NCI-H1930 (cell line): ENCODE measurements at regions not wholly inside any gene's neighbourhood (a gene's known extent, or its start where the extent isn't known, plus 50 kb on each side); places are given as distances from the start of the nearest gene placed in this dataset.
"Not testable (repeated sequence)": the region's sequence is repeated elsewhere in the genome, so short reads cannot be mapped to it uniquely, and the experiment has no call there.

ENCODE experiments used
- DNase-seq, 2 experiments: peaks; one replicate each; lab custom pipeline; 2025; lab: John Stamatoyannopoulos, UW

GRCh38 chr6:71007298-71007697 lies 50.4 kb upstream of the B3GAT2 start:
- DNase-seq = not testable (repeated sequence)

GRCh38 chr6:71011871-71012371 lies 55.1 kb upstream of the B3GAT2 start:
- no peak for DNase-seq

DNA sequence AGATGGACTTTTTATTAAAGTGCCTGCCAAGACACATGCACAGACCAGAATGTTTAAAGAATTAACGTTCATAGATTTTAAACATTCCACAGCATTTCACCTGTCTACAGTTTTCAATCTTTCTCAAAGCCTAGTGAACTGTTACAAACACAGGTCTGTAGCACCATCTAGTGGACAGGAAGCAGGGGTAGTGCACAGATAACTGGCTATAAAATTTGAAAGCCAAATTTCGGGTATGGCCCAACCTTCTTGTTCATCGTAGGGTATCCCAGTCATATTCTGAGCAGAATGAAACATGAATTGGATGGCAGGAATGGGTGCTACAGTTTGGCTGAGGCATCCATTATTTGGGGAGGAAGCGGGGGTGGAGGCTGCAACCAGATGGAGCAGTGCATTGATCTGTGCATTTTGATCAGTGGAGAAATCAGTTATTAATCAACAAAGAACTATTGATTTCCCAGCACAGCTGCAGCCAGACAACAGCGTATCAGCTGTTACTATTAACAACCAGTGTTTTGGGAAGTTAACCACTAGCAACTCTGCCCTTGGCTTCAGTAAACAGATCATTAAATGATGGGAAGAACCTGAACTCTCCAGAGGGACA lies 56.1 kb upstream of the B3GAT2 start:
- DNase-seq = peak; percentile 27 to 62

- no peak for DNase-seq
Observed at GRCh38 chr6:71015392-71015791, 58.5 kb upstream of the B3GAT2 start.

- no peak for DNase-seq
Observed at GRCh38 chr6:71028236-71028876, 71.5 kb upstream of the B3GAT2 start.

DNA sequence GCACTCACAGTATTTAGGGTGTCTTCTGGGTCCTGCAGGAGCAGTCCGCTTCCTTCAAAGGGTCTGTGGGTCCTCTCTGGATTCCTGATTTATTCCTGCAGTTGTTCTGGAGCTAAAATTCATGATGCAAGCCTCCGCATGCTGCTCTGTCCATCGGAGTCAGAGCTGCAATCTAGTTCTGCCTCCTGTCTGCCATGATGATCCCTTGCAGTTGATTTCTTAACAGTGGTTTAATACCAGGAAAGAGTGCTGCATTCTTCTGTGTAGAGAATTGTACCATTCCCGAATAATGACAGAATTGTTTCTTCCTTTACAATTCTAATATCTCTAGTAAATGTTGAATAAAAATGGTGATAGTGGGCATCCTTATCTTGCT lies 72.0 kb upstream of the B3GAT2 start:
- no peak for DNase-seq

GRCh38 chr6:71029555-71029954 lies 72.7 kb upstream of the B3GAT2 start:
- no peak for DNase-seq

DNA sequence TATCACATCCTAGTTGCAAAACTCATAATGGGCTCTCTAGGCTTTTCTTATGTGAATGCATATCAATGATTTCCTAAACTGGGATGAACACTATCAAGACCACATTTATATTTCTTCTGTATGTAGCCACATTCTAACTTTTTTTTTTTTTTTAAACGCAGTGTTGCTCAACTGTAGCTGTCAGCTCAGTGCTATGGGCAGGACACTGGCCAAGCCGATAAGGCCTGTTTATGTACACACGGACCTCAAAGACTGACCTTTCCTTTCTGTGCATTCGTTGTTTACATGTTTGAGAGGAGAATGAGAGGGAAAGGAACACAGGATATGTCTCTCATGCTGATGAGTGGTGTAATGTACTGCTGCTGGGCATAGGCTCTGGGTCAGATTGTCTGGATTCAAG lies 75.1 kb upstream of the B3GAT2 start:
- no peak for DNase-seq

DNA sequence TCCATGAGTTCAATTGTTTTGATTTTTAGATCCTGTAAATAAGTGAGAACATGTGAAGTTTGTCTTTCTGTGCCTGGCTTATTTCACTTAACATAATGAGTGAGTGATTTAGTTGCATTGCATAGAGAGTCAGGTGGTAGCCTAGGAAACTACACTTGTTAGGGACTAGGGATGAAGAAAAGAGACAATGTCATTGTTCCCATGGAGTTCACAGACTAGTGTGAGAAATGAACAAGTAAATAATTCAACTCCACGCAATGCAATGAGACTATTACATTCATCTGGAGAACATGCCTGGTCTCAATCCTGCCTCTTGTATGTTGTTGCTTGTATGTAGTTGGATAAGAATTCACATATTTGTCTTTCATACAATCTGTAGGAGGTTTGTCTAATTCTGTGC lies 76.3 kb upstream of the B3GAT2 start:
- no peak for DNase-seq

- no peak for DNase-seq
Observed at GRCh38 chr6:71033890-71034289, 77.0 kb upstream of the B3GAT2 start.

DNA sequence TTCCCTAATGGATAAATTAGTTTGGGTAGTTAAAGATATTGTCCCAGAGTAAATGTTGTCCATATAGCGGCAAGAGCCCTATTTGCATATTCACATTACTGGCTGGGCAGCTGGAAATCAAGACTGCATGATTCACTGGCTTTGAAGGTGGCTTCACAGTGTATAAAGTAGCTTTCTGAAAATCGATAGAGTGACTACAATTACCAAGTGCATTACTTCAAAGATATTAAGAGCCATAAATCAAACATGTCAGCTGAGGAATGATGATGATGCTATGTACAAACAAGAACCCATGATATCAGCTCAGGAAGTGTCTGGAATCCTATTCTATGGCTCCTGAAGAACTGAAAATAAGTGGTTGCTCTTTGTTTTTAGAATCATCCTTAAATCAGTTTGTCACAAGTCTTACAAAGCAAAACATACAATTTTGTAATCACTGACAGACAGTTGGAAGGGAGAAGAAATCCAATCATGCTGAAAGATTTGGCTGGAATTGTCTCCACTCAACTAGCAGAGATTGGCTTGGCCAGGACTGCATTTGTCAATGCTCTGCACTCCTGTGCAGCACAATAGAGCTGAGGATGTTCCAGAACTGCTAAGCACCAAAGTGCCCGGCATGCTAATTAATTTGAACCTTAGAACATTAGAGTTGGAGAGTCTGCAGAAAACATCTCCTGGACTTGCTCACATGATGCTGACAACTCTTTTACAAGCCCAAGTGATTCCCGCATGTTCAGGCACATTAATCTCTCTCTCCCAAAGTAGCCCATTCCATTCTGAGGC lies 77.9 kb upstream of the B3GAT2 start:
- no peak for DNase-seq

- no peak for DNase-seq
Observed at GRCh38 chr6:71035871-71036270, 79.0 kb upstream of the B3GAT2 start.

- DNase-seq = no peak
Observed at GRCh38 chr6:71038711-71039344, 82.0 kb upstream of the B3GAT2 start.

DNA sequence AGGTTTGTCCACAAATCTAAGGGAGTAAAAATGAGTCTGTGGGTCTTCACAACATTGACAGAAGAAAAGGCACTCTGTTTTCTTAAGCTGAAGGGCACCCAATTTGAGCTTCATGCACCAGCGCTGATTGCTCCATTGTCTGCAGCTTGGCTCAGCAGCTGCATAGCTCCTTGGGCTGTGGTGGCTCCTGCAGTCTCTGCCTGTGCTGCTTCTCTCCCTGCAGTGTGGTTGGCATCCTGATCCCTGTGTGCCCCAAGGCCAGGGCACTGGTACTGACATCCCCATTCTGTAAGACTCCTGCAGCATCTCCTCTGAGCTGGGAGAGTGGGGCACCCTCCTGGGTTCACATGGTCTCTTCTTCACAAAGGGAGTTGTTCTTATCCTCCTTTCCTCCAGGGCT lies 83.2 kb upstream of the B3GAT2 start:
- DNase-seq = no peak

DNA sequence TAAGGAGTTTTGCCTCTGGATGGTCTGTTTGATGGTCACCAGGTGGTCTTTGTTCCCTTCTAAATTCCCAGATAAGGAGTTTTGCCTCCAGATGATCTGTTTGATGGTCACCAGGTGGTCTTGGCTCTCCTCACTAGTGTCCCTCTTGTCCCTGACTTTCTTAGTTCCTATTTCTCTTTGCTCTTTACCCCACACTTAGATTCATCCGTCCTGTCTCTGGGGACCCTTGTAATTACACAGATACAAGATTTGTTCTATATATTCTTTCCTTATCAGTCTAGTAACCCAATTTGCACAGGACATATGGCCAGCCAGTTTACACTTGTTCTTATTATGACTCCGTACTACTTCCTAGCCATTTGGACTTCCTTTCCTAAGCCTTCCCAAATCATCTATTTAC lies 84.0 kb upstream of the B3GAT2 start:
- no peak for DNase-seq

DNA sequence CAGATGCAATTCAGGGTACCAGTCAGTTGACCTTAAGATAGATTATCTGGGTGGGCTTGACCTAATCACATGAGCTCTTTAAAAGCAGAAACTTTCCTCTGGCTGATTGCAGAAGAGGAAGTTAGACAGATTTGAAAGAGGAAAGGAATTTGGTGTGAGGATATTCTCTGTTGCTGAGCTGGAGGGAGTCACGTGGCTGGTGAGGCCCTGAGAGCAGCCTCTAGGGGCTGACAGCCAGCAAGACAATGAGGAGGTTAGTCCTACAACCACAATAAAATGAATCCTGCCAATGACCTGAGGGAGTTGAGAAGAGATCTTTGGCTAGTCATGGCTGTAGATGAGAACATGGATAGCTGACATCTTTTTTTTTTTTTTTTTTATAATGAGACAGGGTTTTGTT lies 87.0 kb upstream of the B3GAT2 start:
- DNase-seq = no peak

GRCh38 chr6:71044753-71045152 lies 87.9 kb upstream of the B3GAT2 start:
- no peak for DNase-seq

GRCh38 chr6:71045296-71045695 lies 88.4 kb upstream of the B3GAT2 start:
- DNase-seq = no peak

DNA sequence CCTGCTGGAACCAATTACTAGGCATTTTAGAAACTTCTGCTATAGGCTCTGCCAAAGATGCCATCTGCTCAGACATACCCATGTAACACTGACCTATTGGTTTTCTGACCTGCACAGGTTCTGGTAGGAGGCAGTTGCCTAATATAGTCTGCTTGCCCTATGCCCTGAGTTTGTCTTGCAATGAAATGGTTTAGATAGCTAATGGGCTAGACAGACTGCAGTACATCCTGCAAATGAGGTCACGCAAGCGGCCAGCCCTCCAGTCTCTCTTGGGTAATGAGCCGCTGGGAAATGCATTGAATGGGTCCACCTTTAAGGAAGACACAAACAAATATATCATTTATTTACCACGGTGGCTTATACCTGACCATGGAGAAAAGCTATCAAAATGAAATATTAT lies 90.6 kb upstream of the B3GAT2 start:
- no peak for DNase-seq

GRCh38 chr6:71048320-71049164 lies 91.7 kb upstream of the B3GAT2 start:
- DNase-seq = no peak

DNA sequence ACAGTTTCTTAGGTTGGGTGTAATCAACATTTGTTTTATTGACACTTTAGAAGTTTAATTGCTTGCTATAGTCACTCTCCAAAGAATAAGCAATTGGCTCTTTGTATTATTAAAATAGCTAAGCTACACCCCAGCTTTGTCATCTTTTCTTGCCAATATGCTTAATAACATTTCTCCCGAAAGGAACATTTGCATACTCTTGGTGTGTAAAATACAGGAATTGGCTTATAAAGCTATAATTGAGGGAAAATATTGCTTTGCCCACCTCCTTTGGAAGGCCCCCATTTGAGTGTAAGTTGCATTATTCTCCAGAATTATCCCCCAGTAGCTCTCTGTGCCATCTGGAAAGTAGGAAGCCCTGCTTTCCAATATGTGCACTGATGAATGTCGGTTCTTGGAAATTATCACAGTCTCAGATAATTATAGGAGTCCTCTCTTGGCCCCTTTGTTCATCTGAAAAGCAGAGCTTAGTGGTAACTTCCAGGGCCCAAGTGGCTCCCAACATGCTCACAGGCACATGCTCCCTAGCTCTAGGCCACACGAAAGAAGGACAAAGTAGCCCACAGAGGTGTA lies 92.4 kb upstream of the B3GAT2 start:
- no peak for DNase-seq
